OCI-LY7 (cell line): ENCODE measurements at regions not wholly inside any gene's neighbourhood (a gene's known extent, or its start where the extent isn't known, plus 50 kb on each side); places are given as distances from the start of the nearest gene placed in this dataset.

Source experiments
- CTCF ChIP-seq: fragments of 200-600 bp; sonication (generic); conservative IDR thresholded peaks from 2 replicates; pipeline ENCODE4 v1.5.1; 2014; ENCODE audit warnings: mild to moderate bottlenecking, antibody characterized with exemption, low read length, moderate library complexity, mixed read lengths
- EZH2phosphoT487 ChIP-seq: fragments of 200-600 bp; sonication (generic); IDR thresholded peaks from 2 replicates; pipeline ENCODE4 v1.6.1; 2018; ENCODE audit warnings: low read depth, borderline replicate concordance, mild to moderate bottlenecking, mixed run types, antibody characterized with exemption, low read length, moderate library complexity, mixed read lengths

DNA sequence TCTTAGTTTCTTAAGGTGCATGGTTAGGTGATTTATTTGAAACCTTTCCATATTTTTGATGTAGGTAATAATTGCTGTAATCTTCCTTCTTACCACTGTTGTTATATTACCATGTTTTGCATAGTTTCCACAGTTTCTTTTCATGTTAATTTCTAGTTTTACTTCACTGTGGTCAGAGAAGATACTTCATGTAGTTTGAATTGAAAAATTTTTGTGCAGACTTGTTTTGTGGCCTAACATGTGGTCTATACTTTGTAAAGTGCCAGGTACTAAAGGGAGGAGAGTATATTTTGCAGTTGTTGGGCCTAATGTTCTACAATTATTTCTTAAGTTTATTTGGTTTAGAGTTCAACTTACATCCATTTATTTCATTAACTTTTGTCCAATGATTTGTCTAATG is 69.2 kb upstream of the RPS4Y2 start:
- TF ChIP-seq CTCF (no peak), EZH2phosphoT487 (no peak)
